IPS-NIHi7 (cell line): ENCODE measurements at regions not wholly inside any gene's neighbourhood (a gene's known extent, or its start where the extent isn't known, plus 50 kb on each side); places are given as distances from the start of the nearest gene placed in this dataset.
"Not testable (repeated sequence)": the region's sequence is repeated elsewhere in the genome, so short reads cannot be mapped to it uniquely, and the experiment has no call there.

Experiments used
- DNase-seq: peaks from one replicate; pipeline ENCODE4 v3.0.0; 2012; ENCODE audit warnings: mixed read lengths; ENCODE audit errors: extremely low spot score

GRCh38 chr16:9338510-9338909, 247.1 kb downstream of the HAPSTR1 start:
- DNase-seq, result no peak

DNA sequence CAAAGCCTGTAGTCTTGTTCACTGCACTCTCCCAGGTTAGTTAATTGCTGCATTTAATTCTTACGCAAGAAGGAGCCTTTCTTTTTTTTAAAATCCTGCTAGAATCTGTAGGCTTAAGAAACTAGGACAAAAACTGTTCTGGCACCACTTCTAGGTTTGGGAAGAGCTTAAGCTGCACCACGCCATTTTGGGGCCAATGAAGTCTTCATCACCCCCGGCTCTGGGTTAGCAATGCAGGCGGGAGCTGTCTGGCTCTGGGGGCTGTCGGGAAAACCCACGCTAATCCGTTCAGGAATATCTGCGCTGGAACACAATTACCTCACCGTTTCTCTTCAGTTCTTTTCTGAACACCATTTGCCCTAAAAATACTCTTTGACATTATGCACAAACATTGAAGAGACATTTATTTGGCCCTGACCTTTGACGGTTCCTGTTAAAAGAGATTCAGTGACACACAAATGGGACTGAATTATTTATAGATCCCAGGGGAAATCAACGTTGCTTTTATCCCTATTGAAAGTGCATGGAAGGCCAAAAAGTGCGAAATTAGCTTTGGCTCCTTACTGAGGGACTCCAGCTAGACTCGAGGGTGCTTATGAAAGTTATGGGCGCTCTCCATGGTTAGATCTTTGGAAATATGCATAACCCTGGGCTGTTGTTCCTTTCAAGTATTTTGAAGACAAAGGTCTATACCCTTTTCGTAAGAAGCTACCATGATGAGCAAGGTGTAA, 249.2 kb downstream of the HAPSTR1 start:
- DNase-seq, result no peak

GRCh38 chr16:9343276-9343675, 251.8 kb downstream of the HAPSTR1 start:
- no peak for DNase-seq

DNA sequence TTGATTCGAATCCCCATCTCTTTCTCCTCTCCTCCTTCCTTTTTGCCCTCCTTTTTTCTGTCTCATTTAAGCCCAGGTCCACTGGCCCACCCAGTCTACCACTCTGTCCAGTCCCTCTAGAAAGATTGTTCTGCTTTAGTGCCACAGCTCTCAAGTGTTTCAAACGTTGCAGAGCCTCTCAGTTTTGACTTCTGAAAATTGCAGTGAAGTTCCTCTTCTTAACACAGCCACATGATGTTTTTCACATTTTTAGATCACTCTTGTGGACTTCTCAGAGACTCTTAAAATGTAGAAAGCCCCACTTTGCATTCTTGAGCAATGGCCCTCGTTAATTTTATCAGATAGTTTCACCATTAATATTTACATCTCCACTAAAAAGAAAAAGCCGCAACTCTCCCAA, 253.1 kb downstream of the HAPSTR1 start:
- DNase-seq, result no peak

DNA sequence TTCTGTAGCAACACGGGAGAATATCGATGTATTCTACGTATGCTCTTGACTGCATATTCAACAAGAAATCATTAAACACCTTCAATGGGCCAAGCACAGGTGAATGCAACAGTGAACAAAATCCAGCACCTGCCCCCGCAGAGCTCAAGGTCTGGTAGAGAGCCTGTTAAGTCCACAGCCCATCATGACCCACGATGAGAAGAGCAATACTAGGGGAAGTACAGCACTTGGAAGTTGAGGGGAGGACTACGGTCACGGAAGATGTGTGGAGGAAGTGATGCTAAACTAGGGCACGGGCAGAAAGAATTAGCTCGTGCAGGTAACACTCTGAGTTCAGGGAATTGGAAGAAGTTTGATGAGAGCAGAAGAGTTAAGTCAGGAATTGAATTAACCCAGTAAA, 253.6 kb downstream of the HAPSTR1 start:
- DNase-seq, result no peak

DNA sequence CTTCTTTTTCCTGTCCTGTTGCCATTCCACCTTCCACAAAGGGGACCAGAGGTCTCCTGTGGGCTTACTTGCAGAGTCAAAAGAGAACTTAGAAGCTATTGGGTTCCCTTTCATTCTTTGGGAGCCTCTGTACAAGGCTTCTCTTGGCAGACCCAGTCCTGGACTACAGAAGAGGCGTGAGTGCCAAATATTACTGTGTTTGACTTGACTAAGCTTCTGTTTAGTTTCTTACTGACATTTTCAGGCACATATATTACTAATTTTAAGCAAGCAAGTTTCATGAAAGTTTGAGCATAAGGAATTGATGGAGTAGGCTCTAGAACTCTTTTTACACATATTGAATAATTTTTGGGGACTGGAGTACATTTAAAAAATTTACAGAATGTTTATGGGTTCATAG, 254.4 kb downstream of the HAPSTR1 start:
- no peak for DNase-seq

DNA sequence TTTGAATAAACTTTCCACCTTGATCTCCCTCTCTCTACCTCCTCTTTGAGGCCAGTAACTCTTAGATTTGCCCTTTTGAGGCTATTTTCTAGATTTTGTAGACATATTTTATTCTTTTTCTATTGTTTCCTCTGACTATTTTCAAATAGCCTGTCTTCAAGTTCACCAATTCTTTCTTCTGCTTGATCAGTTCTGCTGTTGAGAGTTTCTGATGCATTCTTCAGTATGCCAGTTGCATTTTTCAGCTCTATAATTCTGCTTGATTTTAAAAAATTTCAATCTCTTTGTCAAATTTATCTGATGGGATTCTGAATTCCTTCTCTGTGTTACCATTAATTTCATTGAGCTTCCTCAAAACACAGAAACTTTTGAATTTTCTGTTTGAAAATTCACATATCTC, 257.5 kb downstream of the HAPSTR1 start:
- DNase-seq, result no peak

DNA sequence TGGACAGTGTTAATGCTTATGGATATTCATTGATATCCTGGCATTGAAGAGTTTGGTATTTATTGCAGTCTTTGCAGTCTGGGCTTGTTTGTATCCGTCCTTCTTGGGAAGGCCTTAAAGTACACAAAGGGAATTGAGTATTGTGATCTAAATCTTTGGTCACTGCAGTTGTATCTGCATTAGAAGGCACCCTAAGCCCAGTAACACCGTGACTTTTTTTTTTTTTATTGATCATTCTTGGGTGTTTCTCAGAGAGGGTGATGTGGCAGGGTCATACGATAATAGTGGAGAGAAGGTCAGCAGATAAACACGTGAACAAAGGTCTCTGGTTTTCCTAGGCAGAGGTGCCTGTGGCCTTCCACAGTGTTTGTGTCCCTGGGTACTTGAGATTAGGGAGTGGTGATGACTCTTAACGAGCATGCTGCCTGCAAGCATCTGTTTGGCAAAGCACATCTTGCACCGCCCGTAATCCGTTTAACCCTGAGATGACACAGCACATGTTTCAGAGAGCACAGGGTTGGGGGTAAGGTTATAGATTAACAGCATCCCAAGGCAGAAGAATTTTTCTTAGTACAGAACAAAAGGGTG, 258.0 kb downstream of the HAPSTR1 start:
- DNase-seq, result not testable (repeated sequence)

DNA sequence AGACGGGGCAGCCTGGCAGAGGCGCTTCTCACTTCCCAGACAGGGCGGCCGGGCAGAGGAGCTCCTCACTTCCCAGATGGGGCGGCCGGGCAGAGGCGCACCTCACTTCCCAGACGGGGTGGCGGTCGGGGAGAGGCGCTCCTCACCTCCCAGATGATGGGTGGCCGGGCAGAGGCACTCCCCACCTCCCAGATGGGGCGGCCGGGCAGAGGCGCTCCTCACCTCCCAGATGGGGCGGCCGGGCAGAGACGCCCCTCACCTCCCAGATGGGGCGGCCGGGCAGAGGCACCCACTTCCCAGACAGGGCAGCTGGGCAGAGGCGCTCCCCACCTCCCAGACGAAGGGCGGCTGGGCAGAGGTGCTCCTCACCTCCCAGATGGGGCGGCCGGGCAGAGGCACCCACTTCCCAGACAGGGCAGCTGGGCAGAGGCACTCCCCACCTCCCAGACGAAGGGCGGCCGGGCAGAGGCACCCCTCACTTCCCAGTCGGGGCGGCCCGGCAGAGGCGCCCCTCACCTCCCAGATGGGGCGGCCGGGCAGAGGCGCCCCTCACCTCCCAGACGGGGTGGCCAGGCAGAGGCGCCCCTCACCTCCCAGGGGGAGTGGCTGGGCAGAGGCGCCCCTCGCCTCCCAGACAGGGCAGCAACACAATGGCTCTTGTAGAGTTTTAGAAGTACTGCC, 258.8 kb downstream of the HAPSTR1 start:
- DNase-seq, result not testable (repeated sequence)

DNA sequence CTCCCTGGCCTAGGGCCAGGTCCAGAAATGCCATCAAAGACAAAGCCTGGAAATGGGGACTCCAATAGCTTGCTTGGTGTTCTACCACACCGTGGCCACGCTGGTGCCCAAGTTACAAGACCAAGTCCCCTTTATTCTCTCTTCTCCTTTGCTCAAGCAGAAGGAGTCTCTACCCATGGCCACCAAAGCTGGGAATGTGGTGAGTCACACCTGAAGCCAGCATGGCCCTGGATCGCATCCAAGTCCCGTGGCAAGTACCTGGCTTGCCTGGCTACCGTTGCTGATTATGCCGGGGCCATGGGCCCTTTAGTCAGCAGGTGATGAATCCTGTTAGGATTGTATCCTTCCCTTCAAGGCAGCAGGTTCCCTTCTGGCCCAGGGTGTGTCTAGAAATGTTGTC, 260.0 kb downstream of the HAPSTR1 start:
- DNase-seq, result no peak

DNA sequence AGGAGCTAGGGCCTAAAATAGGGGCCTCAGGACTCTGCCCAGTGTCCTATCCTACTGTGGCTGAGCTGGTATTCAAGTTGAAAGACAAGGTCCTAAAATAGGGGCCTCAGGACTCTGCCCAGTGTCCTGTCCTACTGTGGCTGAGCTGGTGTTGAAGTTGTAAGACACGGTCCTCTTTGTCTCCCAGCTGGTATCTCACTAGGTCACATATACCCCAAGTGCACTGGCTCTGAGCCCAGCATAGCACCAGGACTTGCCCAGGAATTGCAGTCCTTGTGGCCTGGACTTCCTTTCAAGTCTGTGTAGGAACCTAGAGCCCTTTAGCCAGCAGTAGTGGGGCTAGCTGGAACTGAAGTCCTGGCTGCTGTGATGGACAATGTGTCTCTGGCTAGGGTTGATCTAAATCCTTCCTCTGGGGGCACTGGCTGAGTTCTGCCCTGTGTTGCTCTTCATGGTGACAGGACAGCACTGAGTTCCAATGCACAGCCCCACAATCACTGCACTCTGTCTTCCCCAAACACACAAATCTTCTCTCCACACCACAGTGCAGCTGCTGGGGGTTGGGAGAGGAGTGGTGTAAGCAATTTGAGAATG, 260.5 kb downstream of the HAPSTR1 start:
- no peak for DNase-seq

DNA sequence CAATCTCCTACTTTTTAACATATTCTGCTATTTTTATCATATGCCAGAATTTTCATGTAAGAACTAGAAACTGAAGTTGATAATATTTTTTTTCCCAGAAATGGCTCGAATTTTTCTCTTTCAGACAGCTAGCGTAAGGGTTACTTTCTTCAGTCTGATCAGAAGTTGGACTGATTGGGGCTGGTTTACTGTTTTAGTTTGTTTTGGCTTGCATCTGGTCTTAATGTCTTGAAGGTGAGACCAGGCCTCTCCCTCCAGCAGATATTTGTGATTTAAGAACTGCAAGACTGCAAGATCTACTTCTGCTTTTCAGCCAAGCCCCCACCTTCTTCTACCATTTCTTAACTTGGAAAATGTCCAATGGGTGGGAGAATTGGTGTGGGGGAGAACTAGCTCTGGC, 266.4 kb downstream of the HAPSTR1 start:
- DNase-seq, result no peak

GRCh38 chr16:9360075-9360474, 268.6 kb downstream of the HAPSTR1 start:
- DNase-seq, result no peak

DNA sequence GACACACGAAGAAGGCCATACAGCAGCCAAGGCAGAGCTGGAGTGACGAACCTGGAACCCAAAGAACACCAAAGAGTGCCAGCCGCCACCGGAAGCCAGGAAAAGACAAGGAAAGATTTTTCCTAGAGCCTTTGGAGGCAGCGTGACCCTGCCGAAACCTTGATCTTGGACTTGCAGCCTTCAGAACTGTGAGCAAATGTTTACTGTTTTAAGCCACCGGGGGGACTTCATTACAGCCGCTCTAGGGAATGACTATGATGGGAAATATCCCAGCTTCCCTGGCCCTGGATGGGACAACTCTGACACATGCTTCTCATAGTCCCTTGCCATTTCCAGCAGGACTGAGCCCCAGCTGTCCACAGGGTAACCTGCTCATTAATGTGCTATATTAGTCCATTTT, 270.6 kb downstream of the HAPSTR1 start:
- no peak for DNase-seq

DNA sequence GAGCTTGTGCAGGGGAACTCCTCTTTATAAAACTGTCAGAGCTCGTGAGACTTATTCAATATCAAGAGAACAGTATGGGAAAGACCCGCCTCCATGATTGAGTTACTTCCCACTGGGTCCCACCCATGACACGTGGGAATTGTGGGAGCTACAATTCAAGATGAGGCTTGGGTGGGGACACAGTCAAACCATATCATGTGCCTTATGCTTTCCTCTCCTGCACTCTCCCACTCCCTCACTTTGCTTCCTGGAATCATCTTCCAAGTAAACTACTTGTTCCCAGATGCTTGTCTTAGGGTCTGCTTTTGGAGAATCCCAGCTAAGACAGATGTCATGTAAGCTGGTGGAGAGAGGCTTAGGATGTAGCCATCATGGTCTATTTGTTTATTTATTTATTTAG, 271.2 kb downstream of the HAPSTR1 start:
- no peak for DNase-seq

- DNase-seq, result no peak
Observed at GRCh38 chr16:9363520-9363919, 272.1 kb downstream of the HAPSTR1 start.

DNA sequence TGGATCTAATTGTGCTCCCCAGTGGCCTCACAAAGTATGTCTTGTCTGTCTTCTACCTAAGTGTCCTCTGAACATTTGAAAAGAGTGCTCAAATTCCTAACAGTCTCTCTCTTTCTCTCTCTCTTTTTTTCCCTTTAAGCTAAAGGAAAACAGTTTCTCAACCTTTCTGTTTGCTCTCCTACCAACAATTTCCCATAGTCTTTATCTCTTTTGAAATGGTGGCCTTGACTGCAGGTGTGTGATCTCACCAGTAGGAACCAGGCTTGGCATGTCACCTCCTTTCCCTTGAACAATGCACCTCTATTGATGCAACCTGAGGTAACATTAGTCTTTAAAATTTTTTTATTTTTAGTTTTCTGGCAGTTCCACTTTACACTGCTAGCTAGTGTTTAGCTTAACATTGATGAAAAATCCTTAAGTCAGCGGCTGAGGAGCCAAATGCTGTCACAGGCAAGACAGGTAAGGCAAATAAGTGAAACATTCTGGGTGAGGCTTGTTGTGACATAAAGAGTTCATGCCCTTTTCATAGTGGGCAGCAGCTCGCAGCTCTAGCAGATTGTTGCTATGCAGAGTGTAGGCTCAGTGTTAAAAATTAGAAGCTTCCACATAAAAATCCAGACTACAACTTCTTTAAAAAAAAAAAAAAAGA, 273.4 kb downstream of the HAPSTR1 start:
- DNase-seq, result no peak

GRCh38 chr16:9365370-9365728, 273.9 kb downstream of the HAPSTR1 start:
- DNase-seq, result no peak

- no peak for DNase-seq
Observed at GRCh38 chr16:9366048-9366969, 274.9 kb downstream of the HAPSTR1 start.

DNA sequence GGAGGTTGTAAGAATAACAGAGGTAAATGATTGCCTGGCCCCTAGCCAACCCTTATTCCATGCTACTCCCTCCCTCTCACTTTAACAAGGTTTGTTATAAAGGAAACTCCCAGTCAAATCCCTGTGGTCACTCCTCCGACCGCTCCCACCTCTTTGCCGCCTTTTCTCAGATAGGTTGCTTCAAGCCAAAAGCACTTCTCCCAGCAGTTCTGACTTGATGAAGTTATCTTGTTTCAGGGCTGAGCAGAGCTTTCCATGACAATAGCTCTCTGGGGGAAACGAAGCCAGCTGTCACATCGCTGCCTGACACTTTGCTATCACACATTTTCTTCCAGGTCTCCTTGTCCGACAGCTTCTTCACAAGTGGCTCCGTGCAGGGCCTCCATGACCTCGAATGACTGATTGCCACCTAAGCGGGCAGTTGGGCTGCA, 278.6 kb downstream of the HAPSTR1 start:
- DNase-seq, result no peak
